Natural killer cell (primary cell): ENCODE measurements at regions not wholly inside any gene's neighbourhood (a gene's known extent, or its start where the extent isn't known, plus 50 kb on each side); places are given as distances from the start of the nearest gene placed in this dataset.

Experiments used
- ATAC-seq, 3 donors: fragments of 150-1000 bp in 2 of 3; fragments of 200-7000 bp in 1 of 3; cut with Tn5 transposase; 1 replicate in 1 of 3; 2 replicates in 2 of 3; pipeline ENCODE4 v1.10.0; 2021; ENCODE audit warnings: mild to moderate bottlenecking in 2 of 3, moderate library complexity in 2 of 3
- DNase-seq, 2 donors: peaks; one replicate each; pipeline versions ENCODE4 v3.0.0 to v3.0.0-alpha.2; 2013 to 2021; ENCODE audit warnings: mixed read lengths in 1 of 2
- H3K27ac ChIP-seq: one replicate; pipeline ENCODE4 v1.5.1; 2013; ENCODE audit warnings: mild to moderate bottlenecking, low read length
- H3K27me3 ChIP-seq: one replicate; pipeline ENCODE4 v1.6.1; 2013; ENCODE audit warnings: low read length; ENCODE audit not compliant: control insufficient read depth, insufficient read depth
- H3K36me3 ChIP-seq: one replicate; pipeline ENCODE4 v1.6.1; 2013; ENCODE audit warnings: low read length; ENCODE audit not compliant: control insufficient read depth, insufficient read depth
- H3K4me1 ChIP-seq: one replicate; pipeline ENCODE4 v1.6.1; 2013; ENCODE audit warnings: low read length; ENCODE audit not compliant: control insufficient read depth, insufficient read depth
- H3K4me3 ChIP-seq: one replicate; pipeline ENCODE4 v1.5.1; 2013; ENCODE audit warnings: low read length
- H3K9me3 ChIP-seq: one replicate; pipeline ENCODE4 v1.6.1; 2013; ENCODE audit warnings: low read length; ENCODE audit not compliant: control insufficient read depth, insufficient read depth
- H3K27ac Mint-ChIP-seq, 2 donors: one replicate each; pipeline ENCODE4 v1.8.0; 2022; ENCODE audit warnings: mild to moderate bottlenecking in 2 of 2, mixed read lengths in 2 of 2, moderate library complexity in 1 of 2
- H3K27me3 Mint-ChIP-seq, 2 donors: one replicate each; pipeline ENCODE4 v1.8.0; 2022; ENCODE audit warnings: low read depth in 2 of 2, mixed read lengths in 2 of 2
- H3K36me3 Mint-ChIP-seq: one replicate; pipeline ENCODE4 v1.8.0; 2022; ENCODE audit warnings: mixed read lengths
- H3K4me1 Mint-ChIP-seq, 2 donors: one replicate each; pipeline ENCODE4 v1.8.0; 2022; ENCODE audit warnings: mixed read lengths in 2 of 2
- H3K4me3 Mint-ChIP-seq: one replicate; pipeline ENCODE4 v1.8.0; 2022; ENCODE audit warnings: mild to moderate bottlenecking, moderate library complexity, mixed read lengths
- H3K9me3 Mint-ChIP-seq, 2 donors: one replicate each; pipeline ENCODE4 v1.8.0; 2022; ENCODE audit warnings: mixed read lengths in 2 of 2
- WGBS: methylation state at CpG from one replicate; pipeline ENCODE4 v1.1.7; 2013; ENCODE audit warnings: missing lambda C conversion rate; ENCODE audit not compliant: insufficient coverage; 5-methylcytosine and 5-hydroxymethylcytosine counted together
- intact Hi-C: fragments of 100-400 bp; cut with micrococcal nuclease; formaldehyde crosslinking; loops from one replicate; pipeline ENCODE4 v1.14.2; 2022
- TF ChIP-seq, protein P1 (sequence below): fragments of 200-600 bp; IDR thresholded peaks from one replicate; pipeline ENCODE4 v1.8.0; 2022; ENCODE audit warnings: antibody characterized with exemption

GRCh38 chr13:63117710-63118109 lies 1702.1 kb upstream of the PCDH20 start:
- peaks cover 2% of the 10 kb centered on the region for H3K9me3 ChIP-seq
- no peaks in the 10 kb centered on the region for H3K4me1 ChIP-seq
- no peak overlapping the region for H3K4me3 Mint-ChIP-seq
- no peaks in the 10 kb centered on the region for H3K4me1 Mint-ChIP-seq
- intact Hi-C loops = no loop called here
- H3K27me3 ChIP-seq = no peaks in the 10 kb centered on the region
- H3K36me3 ChIP-seq = no peaks in the 10 kb centered on the region
- no peak overlapping the region for H3K4me3 ChIP-seq
- H3K9me3 Mint-ChIP-seq = peaks cover 2 to 13% of the 10 kb centered on the region in 2 donors
- DNase-seq = no peak
- no peak overlapping the region for H3K27ac ChIP-seq
- H3K27me3 Mint-ChIP-seq = no peaks in the 10 kb centered on the region
- no peak for ATAC-seq
- H3K36me3 Mint-ChIP-seq = no peaks in the 10 kb centered on the region
- TF ChIP-seq, protein P1, sequence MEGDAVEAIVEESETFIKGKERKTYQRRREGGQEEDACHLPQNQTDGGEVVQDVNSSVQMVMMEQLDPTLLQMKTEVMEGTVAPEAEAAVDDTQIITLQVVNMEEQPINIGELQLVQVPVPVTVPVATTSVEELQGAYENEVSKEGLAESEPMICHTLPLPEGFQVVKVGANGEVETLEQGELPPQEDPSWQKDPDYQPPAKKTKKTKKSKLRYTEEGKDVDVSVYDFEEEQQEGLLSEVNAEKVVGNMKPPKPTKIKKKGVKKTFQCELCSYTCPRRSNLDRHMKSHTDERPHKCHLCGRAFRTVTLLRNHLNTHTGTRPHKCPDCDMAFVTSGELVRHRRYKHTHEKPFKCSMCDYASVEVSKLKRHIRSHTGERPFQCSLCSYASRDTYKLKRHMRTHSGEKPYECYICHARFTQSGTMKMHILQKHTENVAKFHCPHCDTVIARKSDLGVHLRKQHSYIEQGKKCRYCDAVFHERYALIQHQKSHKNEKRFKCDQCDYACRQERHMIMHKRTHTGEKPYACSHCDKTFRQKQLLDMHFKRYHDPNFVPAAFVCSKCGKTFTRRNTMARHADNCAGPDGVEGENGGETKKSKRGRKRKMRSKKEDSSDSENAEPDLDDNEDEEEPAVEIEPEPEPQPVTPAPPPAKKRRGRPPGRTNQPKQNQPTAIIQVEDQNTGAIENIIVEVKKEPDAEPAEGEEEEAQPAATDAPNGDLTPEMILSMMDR = no peak
- no peak overlapping the region for H3K27ac Mint-ChIP-seq
- WGBS = 95% methylated on average over 15 of the region's 15 CpGs

- intact Hi-C loops = no loop called here
- Histone ChIP-seq H3K36me3 (no peaks in the 10 kb centered on the region), H3K4me3 (no peak overlapping the region), H3K27me3 (no peaks in the 10 kb centered on the region), H3K4me1 (no peaks in the 10 kb centered on the region), H3K9me3 (peaks cover 2% of the 10 kb centered on the region), H3K27ac (no peak overlapping the region)
- no peak for DNase-seq
- Mint-ChIP-seq H3K4me3 (no peak overlapping the region), H3K9me3 (peaks cover 4 to 14% of the 10 kb centered on the region in 2 donors), H3K36me3 (no peaks in the 10 kb centered on the region), H3K27me3 (no peaks in the 10 kb centered on the region), H3K4me1 (no peaks in the 10 kb centered on the region), H3K27ac (no peak overlapping the region)
- no CpG with 5 or more reads among the region's 2 CpGs for WGBS
- TF ChIP-seq, protein P1 = no peak
- no peak for ATAC-seq
These were observed 1697.2 kb upstream of the PCDH20 start for GRCh38 chr13:63112799-63113395.

DNA sequence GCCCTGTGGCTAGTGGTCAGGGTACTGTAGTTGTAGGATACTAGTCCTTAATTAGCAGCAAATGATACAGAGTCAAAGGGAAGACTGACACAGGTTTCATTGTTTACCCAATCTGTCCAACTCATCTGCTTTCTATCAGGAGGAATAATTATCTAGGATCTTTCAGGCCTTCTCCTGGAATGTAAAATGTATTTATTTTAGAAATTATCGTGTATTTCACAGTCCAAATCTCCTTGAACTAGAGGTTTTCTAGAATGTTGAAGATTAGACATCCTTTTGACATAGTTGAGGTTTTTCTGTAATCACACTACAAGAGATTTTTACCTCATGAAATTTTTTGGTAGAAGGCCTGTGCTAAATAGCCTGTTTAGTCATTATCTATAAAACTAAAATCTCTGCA lies 1694.8 kb upstream of the PCDH20 start:
- DNase-seq (no peak), ATAC-seq (no peak)
- H3K27me3 Mint-ChIP-seq = no peaks in the 10 kb centered on the region
- no peak overlapping the region for H3K27ac ChIP-seq
- H3K4me3 ChIP-seq = no peak overlapping the region
- H3K9me3 ChIP-seq = peaks cover 2% of the 10 kb centered on the region
- intact Hi-C loops = no loop called here
- no peaks in the 10 kb centered on the region for H3K27me3 ChIP-seq
- peaks cover 4 to 11% of the 10 kb centered on the region in 2 donors for H3K9me3 Mint-ChIP-seq
- no peaks in the 10 kb centered on the region for H3K36me3 ChIP-seq
- no peaks in the 10 kb centered on the region for H3K4me1 ChIP-seq
- H3K4me1 Mint-ChIP-seq = no peaks in the 10 kb centered on the region
- H3K36me3 Mint-ChIP-seq = no peaks in the 10 kb centered on the region
- TF ChIP-seq, protein P1 = no peak
- no peak overlapping the region for H3K4me3 Mint-ChIP-seq
- no CpG with 5 or more reads among the region's 1 CpG for WGBS
- H3K27ac Mint-ChIP-seq = no peak overlapping the region
